HUES48 (cell line): ENCODE measurements at regions not wholly inside any gene's neighbourhood (a gene's known extent, or its start where the extent isn't known, plus 50 kb on each side); places are given as distances from the start of the nearest gene placed in this dataset.

ENCODE experiments used
- H3K27ac ChIP-seq: one replicate; pipeline ENCODE4 v1.7.0; 2013; ENCODE audit warnings: low read depth, low read length, inconsistent platforms
- H3K27me3 ChIP-seq: 2 replicates; pipeline ENCODE4 v1.6.1; 2013; ENCODE audit warnings: mild to moderate bottlenecking, low read length; ENCODE audit not compliant: control insufficient read depth, insufficient read depth
- H3K36me3 ChIP-seq: 2 replicates; pipeline ENCODE4 v1.6.1; 2013; ENCODE audit warnings: low read length; ENCODE audit not compliant: control insufficient read depth, insufficient read depth
- H3K4me1 ChIP-seq: 2 replicates; pipeline ENCODE4 v1.6.1; 2013; ENCODE audit warnings: mild to moderate bottlenecking, low read length; ENCODE audit not compliant: control insufficient read depth, insufficient read depth
- H3K4me3 ChIP-seq: 2 replicates; pipeline ENCODE4 v1.5.1; 2013; ENCODE audit warnings: mild to moderate bottlenecking, low read depth, low read length
- H3K9ac ChIP-seq: 2 replicates; pipeline ENCODE4 v1.6.1; 2013; ENCODE audit warnings: mild to moderate bottlenecking, low read depth, low read length, moderate library complexity
- H3K9me3 ChIP-seq: 2 replicates; pipeline ENCODE4 v1.6.1; 2013; ENCODE audit warnings: low read length; ENCODE audit not compliant: control insufficient read depth, insufficient read depth

- H3K27ac ChIP-seq, result no peak overlapping the region
- no peaks in the 10 kb centered on the region for H3K36me3 ChIP-seq
- H3K9ac ChIP-seq, result no peak overlapping the region
- H3K4me1 ChIP-seq, result no peaks in the 10 kb centered on the region
- no peaks in the 10 kb centered on the region for H3K9me3 ChIP-seq
- H3K4me3 ChIP-seq, result no peak overlapping the region
- no peaks in the 10 kb centered on the region for H3K27me3 ChIP-seq
Observed at GRCh38 chr12:126198966-126199692, 1133.9 kb downstream of the AACS start.

- Histone ChIP-seq H3K4me3 (no peak overlapping the region), H3K9ac (no peak overlapping the region), H3K9me3 (no peaks in the 10 kb centered on the region), H3K36me3 (no peaks in the 10 kb centered on the region), H3K4me1 (peaks cover 4% of the 10 kb centered on the region; the same call in 1 of the 2 replicates), H3K27me3 (no peaks in the 10 kb centered on the region), H3K27ac (no peak overlapping the region)
Observed at GRCh38 chr12:126201981-126202537, 1136.8 kb downstream of the AACS start.

GRCh38 chr12:126204326-126204725, 1139.1 kb downstream of the AACS start:
- Histone ChIP-seq H3K4me1 (peaks cover 11% of the 10 kb centered on the region), H3K27me3 (no peaks in the 10 kb centered on the region), H3K27ac (no peak overlapping the region), H3K36me3 (no peaks in the 10 kb centered on the region), H3K4me3 (no peak overlapping the region), H3K9me3 (no peaks in the 10 kb centered on the region), H3K9ac (no peak overlapping the region)

GRCh38 chr12:126210026-126210425, 1144.8 kb downstream of the AACS start:
- Histone ChIP-seq H3K9me3 (no peaks in the 10 kb centered on the region), H3K36me3 (no peaks in the 10 kb centered on the region), H3K4me1 (peaks cover 37% of the 10 kb centered on the region), H3K27me3 (no peaks in the 10 kb centered on the region), H3K4me3 (no peak overlapping the region), H3K27ac (no peak overlapping the region), H3K9ac (no peak overlapping the region)

- no peaks in the 10 kb centered on the region for H3K9me3 ChIP-seq
- H3K27ac ChIP-seq, result no peak overlapping the region
- no peak overlapping the region for H3K4me3 ChIP-seq
- H3K9ac ChIP-seq, result no peak overlapping the region
- H3K4me1 ChIP-seq, result peaks cover 37% of the 10 kb centered on the region
- no peaks in the 10 kb centered on the region for H3K36me3 ChIP-seq
- no peaks in the 10 kb centered on the region for H3K27me3 ChIP-seq
Observed at GRCh38 chr12:126210448-126210847, 1145.2 kb downstream of the AACS start.

- no peak overlapping the region for H3K9ac ChIP-seq
Observed at GRCh38 chr12:126212824-126213223, 1147.6 kb downstream of the AACS start.

GRCh38 chr12:126218697-126219096, 1153.5 kb downstream of the AACS start:
- Histone ChIP-seq H3K4me3 (no peak overlapping the region), H3K9ac (no peak overlapping the region), H3K27ac (no peak overlapping the region), H3K4me1 (peaks cover 21% of the 10 kb centered on the region), H3K9me3 (no peaks in the 10 kb centered on the region), H3K36me3 (no peaks in the 10 kb centered on the region), H3K27me3 (no peaks in the 10 kb centered on the region)

More at GRCh38 chr12:126212824-126213223, 1147.6 kb downstream of the AACS start:
- Histone ChIP-seq H3K27ac (no peak overlapping the region), H3K9me3 (no peaks in the 10 kb centered on the region), H3K4me3 (no peak overlapping the region), H3K36me3 (no peaks in the 10 kb centered on the region), H3K4me1 (peaks cover 46% of the 10 kb centered on the region), H3K27me3 (no peaks in the 10 kb centered on the region)

- Histone ChIP-seq H3K27ac (no peak overlapping the region), H3K27me3 (no peaks in the 10 kb centered on the region), H3K36me3 (no peaks in the 10 kb centered on the region), H3K4me1 (peaks cover 16% of the 10 kb centered on the region), H3K9me3 (no peaks in the 10 kb centered on the region), H3K9ac (no peak overlapping the region), H3K4me3 (no peak overlapping the region)
Observed at GRCh38 chr12:126219139-126219538, 1153.9 kb downstream of the AACS start.

GRCh38 chr12:126219654-126220279, 1154.5 kb downstream of the AACS start:
- peaks cover 10% of the 10 kb centered on the region for H3K4me1 ChIP-seq
- no peaks in the 10 kb centered on the region for H3K36me3 ChIP-seq
- no peak overlapping the region for H3K27ac ChIP-seq
- H3K9ac ChIP-seq, result no peak overlapping the region
- H3K27me3 ChIP-seq, result no peaks in the 10 kb centered on the region
- H3K9me3 ChIP-seq, result no peaks in the 10 kb centered on the region
- no peak overlapping the region for H3K4me3 ChIP-seq

- no peaks in the 10 kb centered on the region for H3K9me3 ChIP-seq
- no peak overlapping the region for H3K9ac ChIP-seq
- H3K4me3 ChIP-seq, result no peak overlapping the region
- no peak overlapping the region for H3K27ac ChIP-seq
- no peaks in the 10 kb centered on the region for H3K36me3 ChIP-seq
- H3K4me1 ChIP-seq, result no peaks in the 10 kb centered on the region
- H3K27me3 ChIP-seq, result no peaks in the 10 kb centered on the region
Observed at GRCh38 chr12:126224032-126224431, 1158.8 kb downstream of the AACS start.

- Histone ChIP-seq H3K27me3 (no peaks in the 10 kb centered on the region), H3K4me1 (peaks cover 14% of the 10 kb centered on the region), H3K9ac (no peak overlapping the region), H3K36me3 (no peaks in the 10 kb centered on the region), H3K4me3 (no peak overlapping the region), H3K9me3 (no peaks in the 10 kb centered on the region), H3K27ac (no peak overlapping the region)
Observed at GRCh38 chr12:126228936-126229335, 1163.7 kb downstream of the AACS start.
